Left ventricle myocardium inferior (tissue), 1 donor: ENCODE measurements at regions not wholly inside any gene's neighbourhood (a gene's known extent, or its start where the extent isn't known, plus 50 kb on each side); places are given as distances from the start of the nearest gene placed in this dataset.

Experiments
- DNase-seq: peaks from one replicate; pipeline ENCODE4 v3.0.0-alpha.2; 2020
- H3K27ac ChIP-seq: fragments of 200-600 bp; replicated peaks from 2 replicates; pipeline ENCODE4 v1.8.0; 2021
- H3K27me3 ChIP-seq: fragments of 200-600 bp; 2 replicates; pipeline ENCODE4 v1.8.0; 2021; ENCODE audit warnings: low read depth
- H3K36me3 ChIP-seq: fragments of 200-600 bp; 2 replicates; pipeline ENCODE4 v1.8.0; 2021
- H3K4me1 ChIP-seq: fragments of 200-600 bp; 2 replicates; pipeline ENCODE4 v1.8.0; 2021
- H3K4me3 ChIP-seq: fragments of 200-600 bp; 2 replicates; pipeline ENCODE4 v1.8.0; 2021; ENCODE audit warnings: mild to moderate bottlenecking, moderate library complexity
- H3K9me3 ChIP-seq: fragments of 200-600 bp; replicated peaks from 2 replicates; pipeline ENCODE4 v1.8.0; 2021
- intact Hi-C: fragments of 100-400 bp; cut with micrococcal nuclease; formaldehyde crosslinking; loops from one replicate; pipeline ENCODE4 v1.11.0; 2022
- TF ChIP-seq, protein P1 (sequence below): fragments of 200-600 bp; IDR thresholded peaks from 2 replicates; pipeline ENCODE4 v1.8.0; 2021; ENCODE audit warnings: antibody characterized with exemption, mild to moderate bottlenecking, borderline replicate concordance
- donor health status: DM: no; HTN: yes; CAD: no; lungs with severe emphysema.

DNA sequence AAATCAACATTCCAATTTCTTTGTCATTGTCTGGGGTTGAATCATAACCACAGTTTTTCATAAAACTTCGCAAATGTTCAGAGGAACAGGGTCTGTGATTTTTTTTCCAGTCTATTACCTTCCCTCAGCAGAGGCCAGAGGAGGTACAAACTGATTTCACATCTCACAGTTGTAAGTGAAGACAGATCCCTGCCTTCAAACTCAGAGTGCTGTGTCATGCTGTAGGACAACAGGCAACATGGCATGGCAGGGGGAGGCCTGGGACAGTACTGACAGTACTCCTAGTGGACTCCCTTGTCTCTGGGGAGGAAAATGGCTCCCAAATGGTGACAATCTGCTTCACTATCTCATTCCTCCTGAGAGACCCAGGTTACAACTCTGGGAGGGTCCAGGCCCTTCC is 308.6 kb downstream of the CDC5L start:
- Histone ChIP-seq H3K36me3 (no peaks in the 10 kb centered on the region), H3K27ac (no peak overlapping the region), H3K4me1 (peaks cover 11% of the 10 kb centered on the region), H3K27me3 (peaks cover 16% of the 10 kb centered on the region), H3K4me3 (no peak overlapping the region), H3K9me3 (no peaks in the 10 kb centered on the region)
- DNase-seq: no peak
- TF ChIP-seq, protein P1, sequence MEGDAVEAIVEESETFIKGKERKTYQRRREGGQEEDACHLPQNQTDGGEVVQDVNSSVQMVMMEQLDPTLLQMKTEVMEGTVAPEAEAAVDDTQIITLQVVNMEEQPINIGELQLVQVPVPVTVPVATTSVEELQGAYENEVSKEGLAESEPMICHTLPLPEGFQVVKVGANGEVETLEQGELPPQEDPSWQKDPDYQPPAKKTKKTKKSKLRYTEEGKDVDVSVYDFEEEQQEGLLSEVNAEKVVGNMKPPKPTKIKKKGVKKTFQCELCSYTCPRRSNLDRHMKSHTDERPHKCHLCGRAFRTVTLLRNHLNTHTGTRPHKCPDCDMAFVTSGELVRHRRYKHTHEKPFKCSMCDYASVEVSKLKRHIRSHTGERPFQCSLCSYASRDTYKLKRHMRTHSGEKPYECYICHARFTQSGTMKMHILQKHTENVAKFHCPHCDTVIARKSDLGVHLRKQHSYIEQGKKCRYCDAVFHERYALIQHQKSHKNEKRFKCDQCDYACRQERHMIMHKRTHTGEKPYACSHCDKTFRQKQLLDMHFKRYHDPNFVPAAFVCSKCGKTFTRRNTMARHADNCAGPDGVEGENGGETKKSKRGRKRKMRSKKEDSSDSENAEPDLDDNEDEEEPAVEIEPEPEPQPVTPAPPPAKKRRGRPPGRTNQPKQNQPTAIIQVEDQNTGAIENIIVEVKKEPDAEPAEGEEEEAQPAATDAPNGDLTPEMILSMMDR: no peak
- intact Hi-C loops: no loop called here

DNA sequence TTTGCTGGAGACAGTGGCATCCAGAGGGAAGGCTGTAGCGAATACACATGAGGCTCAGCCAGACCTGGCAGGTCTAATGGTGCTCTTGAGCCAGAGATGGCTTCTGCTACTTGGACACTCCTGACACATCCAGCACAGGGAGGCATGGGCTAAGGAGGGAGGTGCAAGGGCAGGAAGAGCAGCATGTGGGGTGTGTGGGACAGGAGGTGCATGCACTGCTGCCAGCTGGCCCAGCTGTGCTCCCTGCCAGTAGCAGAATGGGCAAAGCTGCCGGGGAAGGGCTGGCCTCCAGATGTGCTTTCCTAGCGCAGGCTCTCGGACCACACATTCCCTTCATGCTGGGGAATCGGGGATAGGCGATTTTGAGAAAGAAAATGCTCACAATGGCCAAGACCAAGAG is 309.2 kb downstream of the CDC5L start:
- Histone ChIP-seq H3K27me3 (peaks cover 10% of the 10 kb centered on the region), H3K4me1 (peaks cover 11% of the 10 kb centered on the region), H3K36me3 (no peaks in the 10 kb centered on the region), H3K27ac (no peak overlapping the region), H3K9me3 (no peaks in the 10 kb centered on the region), H3K4me3 (no peak overlapping the region)
- TF ChIP-seq, protein P1: no peak
- DNase-seq: no peak
- intact Hi-C loops: no loop called here

DNA sequence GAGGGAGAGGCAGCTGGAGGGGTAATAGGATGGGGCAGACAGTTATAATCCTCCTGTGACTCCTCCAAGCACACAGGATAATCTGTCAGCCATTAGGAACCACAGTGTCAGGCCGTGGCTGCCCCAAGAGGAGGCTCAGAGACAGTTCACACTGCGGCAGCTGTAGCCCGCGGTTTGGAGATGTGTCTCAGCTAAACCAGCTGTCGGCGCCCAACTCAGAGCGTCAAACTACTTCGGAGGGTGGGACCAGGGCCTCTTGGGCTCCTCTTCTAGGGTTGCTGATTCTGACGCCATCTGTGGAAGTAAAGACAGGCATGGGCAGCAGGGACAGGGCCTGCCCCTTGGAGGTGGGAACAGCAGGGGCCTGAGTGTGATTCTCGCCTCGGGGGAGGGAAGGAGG is 309.8 kb downstream of the CDC5L start:
- TF ChIP-seq, protein P1: no peak
- Histone ChIP-seq H3K4me1 (peaks cover 11% of the 10 kb centered on the region), H3K9me3 (no peaks in the 10 kb centered on the region), H3K27me3 (peaks cover 10% of the 10 kb centered on the region), H3K36me3 (no peaks in the 10 kb centered on the region), H3K4me3 (no peak overlapping the region), H3K27ac (no peak overlapping the region)
- DNase-seq: no peak
- intact Hi-C loops: no loop called here

DNA sequence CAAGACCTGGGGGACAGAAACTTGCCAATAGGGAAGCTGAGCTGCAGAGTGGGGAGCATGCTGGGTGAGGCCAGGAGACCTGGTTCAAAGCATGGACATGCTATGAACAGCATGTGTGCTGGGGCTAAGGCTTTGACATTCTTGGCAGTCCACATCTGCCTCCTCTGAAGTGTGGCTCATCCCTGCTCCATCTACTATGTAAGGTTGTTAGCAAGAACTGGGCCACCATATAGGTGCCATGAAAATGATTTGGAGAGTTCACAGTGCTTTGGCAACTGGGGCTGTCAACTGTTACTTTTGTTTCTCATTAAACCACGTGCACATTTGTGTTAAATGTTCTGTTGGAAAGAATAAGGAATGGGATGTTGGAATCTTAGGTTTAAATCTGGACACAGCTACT is 311.1 kb downstream of the CDC5L start:
- no peaks in the 10 kb centered on the region for H3K36me3 ChIP-seq
- H3K27me3 ChIP-seq: peaks cover 10% of the 10 kb centered on the region
- peaks cover 11% of the 10 kb centered on the region for H3K4me1 ChIP-seq
- no peak for DNase-seq
- no peak overlapping the region for H3K27ac ChIP-seq
- no peaks in the 10 kb centered on the region for H3K9me3 ChIP-seq
- H3K4me3 ChIP-seq: no peak overlapping the region
- TF ChIP-seq, protein P1: no peak
- intact Hi-C loops: no loop called here

DNA sequence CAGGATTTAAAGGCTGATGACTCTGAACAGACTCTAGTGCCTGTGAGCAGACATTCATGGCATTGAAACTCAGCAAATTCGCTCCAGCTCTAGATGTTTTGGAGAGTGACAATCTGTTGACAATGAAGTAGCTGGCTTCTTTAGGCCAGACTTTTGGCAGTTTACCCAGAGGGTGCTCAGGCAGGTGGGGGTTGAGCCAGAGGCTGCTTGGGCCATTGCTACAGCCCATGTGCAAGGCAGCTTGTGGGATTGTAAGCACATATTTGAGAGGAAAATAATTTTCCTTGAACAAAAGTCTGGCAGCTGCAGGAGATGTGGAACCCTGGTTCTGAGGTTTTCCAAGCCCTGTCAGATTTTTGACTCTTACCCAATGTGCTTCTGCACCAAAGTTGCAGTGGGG is 311.6 kb downstream of the CDC5L start:
- DNase-seq: no peak
- Histone ChIP-seq H3K4me3 (no peak overlapping the region), H3K9me3 (no peaks in the 10 kb centered on the region), H3K4me1 (peaks cover 11% of the 10 kb centered on the region), H3K27ac (no peak overlapping the region), H3K27me3 (peaks cover 7% of the 10 kb centered on the region), H3K36me3 (no peaks in the 10 kb centered on the region)
- intact Hi-C loops: no loop called here
- TF ChIP-seq, protein P1: no peak

DNA sequence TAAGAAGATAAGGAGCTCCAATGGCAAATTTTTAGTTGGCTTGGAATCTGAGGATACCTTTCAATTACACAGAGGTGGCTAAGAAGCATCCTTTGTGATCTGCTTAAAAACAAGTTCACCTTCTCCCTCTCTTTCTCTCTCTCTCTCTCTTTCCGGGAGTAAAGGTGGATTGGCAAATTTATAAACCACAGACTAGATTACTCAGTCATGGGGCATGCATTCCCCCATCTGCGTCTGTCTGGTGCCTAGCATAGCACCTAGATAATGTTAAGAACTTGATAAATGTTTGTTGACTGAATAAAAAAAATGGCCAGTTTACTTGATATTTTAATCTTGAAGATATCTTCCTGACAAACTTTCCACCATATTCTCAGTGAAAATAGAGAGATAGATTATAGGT is 312.3 kb downstream of the CDC5L start:
- H3K27me3 ChIP-seq: peaks cover 3% of the 10 kb centered on the region
- TF ChIP-seq, protein P1: no peak
- no peak for DNase-seq
- H3K36me3 ChIP-seq: no peaks in the 10 kb centered on the region
- H3K9me3 ChIP-seq: no peaks in the 10 kb centered on the region
- H3K4me3 ChIP-seq: no peak overlapping the region
- intact Hi-C loops: no loop called here
- peaks cover 11% of the 10 kb centered on the region for H3K4me1 ChIP-seq
- H3K27ac ChIP-seq: no peak overlapping the region
